A549 (cell line): ENCODE measurements at regions not wholly inside any gene's neighbourhood (a gene's known extent, or its start where the extent isn't known, plus 50 kb on each side); places are given as distances from the start of the nearest gene placed in this dataset.

Experiments
- HOXB5 ChIP-seq: fragments of 250-450 bp; sonication (Bioruptor Pico); IDR thresholded peaks from 2 replicates; pipeline ENCODE4 v1.5.0; 2020; ENCODE audit warnings: mild to moderate bottlenecking, moderate library complexity
- PHF8 ChIP-seq: fragments of 200-600 bp; sonication (generic); IDR thresholded peaks from 2 replicates; pipeline ENCODE4 v1.6.1; 2016; ENCODE audit warnings: low read depth, mild to moderate bottlenecking, antibody characterized with exemption, moderate library complexity, borderline replicate concordance
- POLR2A ChIP-seq: IDR thresholded peaks from 2 replicates; pipeline ENCODE4 v1.6.1; 2012; ENCODE audit warnings: mild to moderate bottlenecking, low read length
- RFX5 ChIP-seq: fragments of 450-650 bp; IDR thresholded peaks from 2 replicates; pipeline ENCODE4 v1.7.1; 2014; ENCODE audit warnings: antibody characterized with exemption, mild to moderate bottlenecking, moderate library complexity
- TF ChIP-seq, protein P1 (sequence below): fragments of 450-650 bp; IDR thresholded peaks from 2 replicates; pipeline ENCODE4 v1.6.1; 2014; ENCODE audit warnings: antibody characterized with exemption
- TF ChIP-seq, protein P2 (sequence below): IDR thresholded peaks from 2 replicates; pipeline ENCODE4 v1.6.1; 2012; ENCODE audit warnings: low read depth, borderline replicate concordance
- TF ChIP-seq, protein P3 (sequence below): fragments of >200 bp; sonication (Bioruptor Twin); formaldehyde crosslinking; IDR thresholded peaks from 3 replicates; pipeline ENCODE4 v1.5.1; 2016
- TF ChIP-seq, protein P4 (sequence below): fragments of 250-450 bp; sonication (Bioruptor Pico); IDR thresholded peaks from 2 replicates; pipeline ENCODE4 v1.5.0; 2021; ENCODE audit warnings: mild to moderate bottlenecking, moderate library complexity, borderline replicate concordance

GRCh38 chr9:108139900-108140299 lies 650.3 kb upstream of the KLF4 start:
- TF ChIP-seq, protein P1, sequence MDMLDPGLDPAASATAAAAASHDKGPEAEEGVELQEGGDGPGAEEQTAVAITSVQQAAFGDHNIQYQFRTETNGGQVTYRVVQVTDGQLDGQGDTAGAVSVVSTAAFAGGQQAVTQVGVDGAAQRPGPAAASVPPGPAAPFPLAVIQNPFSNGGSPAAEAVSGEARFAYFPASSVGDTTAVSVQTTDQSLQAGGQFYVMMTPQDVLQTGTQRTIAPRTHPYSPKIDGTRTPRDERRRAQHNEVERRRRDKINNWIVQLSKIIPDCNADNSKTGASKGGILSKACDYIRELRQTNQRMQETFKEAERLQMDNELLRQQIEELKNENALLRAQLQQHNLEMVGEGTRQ = no peak
- TF ChIP-seq HOXB5 (CRISPR knock-in tag) (no peak), POLR2A (no peak), PHF8 (no peak), RFX5 (no peak)
- TF ChIP-seq, protein P2, sequence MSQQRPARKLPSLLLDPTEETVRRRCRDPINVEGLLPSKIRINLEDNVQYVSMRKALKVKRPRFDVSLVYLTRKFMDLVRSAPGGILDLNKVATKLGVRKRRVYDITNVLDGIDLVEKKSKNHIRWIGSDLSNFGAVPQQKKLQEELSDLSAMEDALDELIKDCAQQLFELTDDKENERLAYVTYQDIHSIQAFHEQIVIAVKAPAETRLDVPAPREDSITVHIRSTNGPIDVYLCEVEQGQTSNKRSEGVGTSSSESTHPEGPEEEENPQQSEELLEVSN = no peak
- TF ChIP-seq, protein P3, sequence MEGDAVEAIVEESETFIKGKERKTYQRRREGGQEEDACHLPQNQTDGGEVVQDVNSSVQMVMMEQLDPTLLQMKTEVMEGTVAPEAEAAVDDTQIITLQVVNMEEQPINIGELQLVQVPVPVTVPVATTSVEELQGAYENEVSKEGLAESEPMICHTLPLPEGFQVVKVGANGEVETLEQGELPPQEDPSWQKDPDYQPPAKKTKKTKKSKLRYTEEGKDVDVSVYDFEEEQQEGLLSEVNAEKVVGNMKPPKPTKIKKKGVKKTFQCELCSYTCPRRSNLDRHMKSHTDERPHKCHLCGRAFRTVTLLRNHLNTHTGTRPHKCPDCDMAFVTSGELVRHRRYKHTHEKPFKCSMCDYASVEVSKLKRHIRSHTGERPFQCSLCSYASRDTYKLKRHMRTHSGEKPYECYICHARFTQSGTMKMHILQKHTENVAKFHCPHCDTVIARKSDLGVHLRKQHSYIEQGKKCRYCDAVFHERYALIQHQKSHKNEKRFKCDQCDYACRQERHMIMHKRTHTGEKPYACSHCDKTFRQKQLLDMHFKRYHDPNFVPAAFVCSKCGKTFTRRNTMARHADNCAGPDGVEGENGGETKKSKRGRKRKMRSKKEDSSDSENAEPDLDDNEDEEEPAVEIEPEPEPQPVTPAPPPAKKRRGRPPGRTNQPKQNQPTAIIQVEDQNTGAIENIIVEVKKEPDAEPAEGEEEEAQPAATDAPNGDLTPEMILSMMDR = no peak
- TF ChIP-seq, protein P4, sequence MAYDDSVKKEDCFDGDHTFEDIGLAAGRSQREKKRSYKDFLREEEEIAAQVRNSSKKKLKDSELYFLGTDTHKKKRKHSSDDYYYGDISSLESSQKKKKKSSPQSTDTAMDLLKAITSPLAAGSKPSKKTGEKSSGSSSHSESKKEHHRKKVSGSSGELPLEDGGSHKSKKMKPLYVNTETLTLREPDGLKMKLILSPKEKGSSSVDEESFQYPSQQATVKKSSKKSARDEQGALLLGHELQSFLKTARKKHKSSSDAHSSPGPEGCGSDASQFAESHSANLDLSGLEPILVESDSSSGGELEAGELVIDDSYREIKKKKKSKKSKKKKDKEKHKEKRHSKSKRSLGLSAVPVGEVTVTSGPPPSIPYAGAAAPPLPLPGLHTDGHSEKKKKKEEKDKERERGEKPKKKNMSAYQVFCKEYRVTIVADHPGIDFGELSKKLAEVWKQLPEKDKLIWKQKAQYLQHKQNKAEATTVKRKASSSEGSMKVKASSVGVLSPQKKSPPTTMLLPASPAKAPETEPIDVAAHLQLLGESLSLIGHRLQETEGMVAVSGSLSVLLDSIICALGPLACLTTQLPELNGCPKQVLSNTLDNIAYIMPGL (CRISPR knock-in tag) = no peak
